Urinary bladder (tissue), 3 donors: ENCODE measurements at regions not wholly inside any gene's neighbourhood (a gene's known extent, or its start where the extent isn't known, plus 50 kb on each side); places are given as distances from the start of the nearest gene placed in this dataset.

ENCODE experiments used
- DNase-seq: peaks from one replicate; pipeline ENCODE4 v3.0.0-alpha.2; 2015; ENCODE audit errors: extremely low spot score
- H3K27ac ChIP-seq: one replicate; pipeline ENCODE4 v1.5.1; 2013; ENCODE audit warnings: low read depth, mild to moderate bottlenecking, moderate library complexity
- H3K36me3 ChIP-seq: one replicate; pipeline ENCODE4 v1.6.1; 2013; ENCODE audit warnings: mild to moderate bottlenecking, moderate library complexity; ENCODE audit not compliant: insufficient read depth
- H3K4me1 ChIP-seq: one replicate; pipeline ENCODE4 v1.6.1; 2013; ENCODE audit warnings: mild to moderate bottlenecking, moderate library complexity; ENCODE audit not compliant: insufficient read depth
- H3K4me3 ChIP-seq: one replicate; pipeline ENCODE4 v1.5.1; 2013; ENCODE audit warnings: low read depth, low read length
- WGBS: extraction: QIAGEN DNeasy Blood & Tissue Kit; methylation state at CpG from one replicate; pipeline ENCODE4 v1.1.7; 2013; 5-methylcytosine and 5-hydroxymethylcytosine counted together
- donor health status: healthy with polysubstance abuse.
- donor health status: healthy.

DNA sequence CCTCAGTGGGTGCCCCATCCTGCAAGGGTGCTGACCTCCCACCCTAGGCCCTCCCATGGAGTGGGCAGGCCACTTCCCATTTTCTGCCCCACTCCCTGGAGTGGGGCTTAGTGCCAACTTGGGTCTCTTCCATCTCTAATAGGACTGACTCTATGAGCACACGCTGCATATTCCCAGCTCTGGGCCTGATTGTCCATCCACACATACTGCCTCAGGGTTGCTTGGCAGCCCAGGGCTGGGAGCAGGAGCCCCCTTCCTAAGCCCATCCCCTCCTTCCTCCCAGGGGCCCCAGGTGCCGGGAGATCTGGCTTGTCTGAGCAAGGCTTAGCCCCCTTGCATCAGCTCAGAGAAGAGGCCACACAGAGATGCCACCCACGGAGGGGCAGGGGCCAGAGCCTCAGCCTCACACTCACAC is 55.1 kb downstream of the PJA1 start:
- Histone ChIP-seq H3K4me1 (no peaks in the 10 kb centered on the region), H3K4me3 (no peak overlapping the region), H3K36me3 (no peaks in the 10 kb centered on the region), H3K27ac (no peak overlapping the region)
- DNase-seq, result no peak
- WGBS, result 39% methylated on average over 3 of the region's 3 CpGs

DNA sequence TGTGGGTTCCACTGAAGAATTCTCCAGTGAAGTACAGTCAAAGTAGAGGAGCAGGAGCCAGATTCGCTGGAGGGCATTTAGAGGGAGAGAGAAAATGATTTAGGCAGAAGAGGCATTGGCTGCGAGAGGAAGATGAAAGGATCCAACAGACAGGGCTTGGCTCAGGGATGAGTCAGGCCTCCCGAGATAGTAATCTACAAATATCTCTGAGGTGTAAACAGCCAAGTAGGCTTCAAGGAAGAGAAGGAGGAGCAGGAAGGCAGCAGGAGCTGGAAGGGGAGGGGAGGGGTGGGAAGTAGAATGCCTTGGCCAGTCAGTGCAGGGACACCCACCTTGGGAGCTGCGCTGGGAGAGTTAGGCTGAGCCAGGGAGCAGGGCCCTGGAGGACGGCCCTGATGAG is 55.5 kb downstream of the PJA1 start:
- H3K4me1 ChIP-seq, result no peaks in the 10 kb centered on the region
- no peak for DNase-seq
- no peak overlapping the region for H3K4me3 ChIP-seq
- H3K36me3 ChIP-seq, result no peaks in the 10 kb centered on the region
- no peak overlapping the region for H3K27ac ChIP-seq
- WGBS, result 24% methylated on average over 5 of the region's 5 CpGs

DNA sequence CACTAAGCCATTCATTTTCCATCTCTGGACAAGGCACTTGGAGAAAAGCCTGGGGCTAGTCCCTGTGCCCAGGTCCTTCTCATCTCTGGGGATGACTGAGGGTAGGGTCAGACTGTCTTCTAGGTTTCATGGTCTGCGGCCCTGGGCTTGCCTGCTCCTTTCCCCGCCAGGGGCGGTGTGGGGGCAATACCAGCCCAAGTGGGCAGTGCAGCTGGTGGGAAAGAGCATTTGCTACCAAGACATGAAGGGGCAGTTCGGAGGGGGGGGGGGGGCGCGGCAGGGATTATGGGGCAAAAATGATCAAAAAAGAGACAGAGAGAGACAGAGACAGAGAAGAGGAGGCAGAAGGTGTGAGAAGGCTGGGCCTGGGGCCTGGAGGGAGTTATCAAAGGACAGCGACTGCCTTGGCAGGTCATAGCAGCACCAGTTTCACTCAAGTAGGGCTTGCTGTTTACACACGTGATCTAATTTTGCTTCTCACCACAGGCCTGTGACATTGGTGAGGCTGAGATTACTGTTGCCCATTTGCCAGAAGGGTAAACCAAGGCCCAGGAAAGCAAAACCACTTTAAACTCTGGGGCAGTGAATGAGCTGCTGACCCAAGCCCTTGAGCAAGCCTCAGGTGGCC is 56.1 kb downstream of the PJA1 start:
- H3K4me3 ChIP-seq, result no peak overlapping the region
- 89% methylated on average over 6 of the region's 8 CpGs for WGBS
- no peaks in the 10 kb centered on the region for H3K4me1 ChIP-seq
- no peak overlapping the region for H3K27ac ChIP-seq
- no peaks in the 10 kb centered on the region for H3K36me3 ChIP-seq
- DNase-seq, result no peak

DNA sequence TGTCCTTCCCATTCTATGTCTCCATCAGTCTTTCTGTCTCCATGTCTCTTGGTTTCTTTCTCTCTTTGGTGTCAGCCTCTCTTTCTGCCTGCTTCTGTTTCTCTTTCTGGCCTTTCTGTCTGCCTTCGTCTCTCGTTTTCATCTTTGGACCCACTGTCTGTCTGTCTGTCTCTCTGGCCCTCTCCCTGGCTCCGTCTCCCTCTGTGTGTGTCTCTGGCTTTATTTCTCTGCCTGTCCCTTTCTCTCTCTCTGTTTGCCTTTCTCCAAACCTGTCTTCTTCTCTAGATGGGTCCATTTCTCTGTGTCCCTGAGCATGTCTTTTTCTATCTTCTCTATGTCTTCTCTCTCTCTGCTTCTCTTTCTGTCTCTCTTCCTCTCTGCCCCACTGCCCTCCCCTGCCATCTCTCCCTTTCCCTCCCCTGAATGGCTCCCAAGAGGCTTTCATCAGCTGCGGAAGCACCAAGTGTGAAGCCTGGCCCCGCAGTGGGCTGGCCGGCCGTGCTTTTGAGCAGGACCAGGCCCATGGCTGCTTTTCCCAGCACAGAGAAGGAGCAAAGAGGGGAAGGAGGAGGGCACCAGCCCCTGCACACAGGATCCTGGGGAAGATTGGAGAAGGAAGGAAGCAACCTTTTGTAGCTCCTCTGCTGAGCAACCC is 57.4 kb downstream of the PJA1 start:
- Histone ChIP-seq H3K4me1 (no peaks in the 10 kb centered on the region), H3K4me3 (no peak overlapping the region), H3K27ac (no peak overlapping the region), H3K36me3 (no peaks in the 10 kb centered on the region)
- no peak for DNase-seq
- WGBS, result 50% methylated on average over 7 of the region's 7 CpGs

DNA sequence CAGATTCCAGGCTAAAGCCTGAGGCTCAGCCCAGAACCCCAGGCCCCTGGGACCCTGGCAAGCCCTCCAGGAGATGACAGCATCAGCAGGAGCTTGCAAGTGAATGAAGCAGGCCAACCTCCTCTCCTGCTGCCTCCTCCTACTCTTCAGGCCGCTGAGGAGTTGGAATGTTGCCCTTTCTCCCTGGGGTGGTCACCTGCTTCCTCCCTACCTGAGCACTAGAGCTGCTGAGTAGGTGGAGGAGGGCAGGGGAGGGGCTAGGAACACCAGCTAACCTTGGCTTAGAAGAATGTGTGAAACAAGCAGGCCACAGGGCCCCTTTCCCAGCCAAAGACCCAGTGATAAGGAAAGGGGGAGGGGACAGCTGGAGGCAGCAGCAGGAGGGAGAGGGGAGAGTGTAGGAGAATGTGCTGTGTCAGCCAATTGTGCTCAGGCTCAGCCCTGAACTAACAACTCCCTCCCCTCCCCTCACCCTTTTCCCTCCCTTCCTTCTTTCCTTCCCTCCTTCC is 58.0 kb downstream of the PJA1 start:
- Histone ChIP-seq H3K4me3 (no peak overlapping the region), H3K36me3 (no peaks in the 10 kb centered on the region), H3K4me1 (no peaks in the 10 kb centered on the region), H3K27ac (no peak overlapping the region)
- 35% methylated on average over 1 of the region's 1 CpG for WGBS
- no peak for DNase-seq

DNA sequence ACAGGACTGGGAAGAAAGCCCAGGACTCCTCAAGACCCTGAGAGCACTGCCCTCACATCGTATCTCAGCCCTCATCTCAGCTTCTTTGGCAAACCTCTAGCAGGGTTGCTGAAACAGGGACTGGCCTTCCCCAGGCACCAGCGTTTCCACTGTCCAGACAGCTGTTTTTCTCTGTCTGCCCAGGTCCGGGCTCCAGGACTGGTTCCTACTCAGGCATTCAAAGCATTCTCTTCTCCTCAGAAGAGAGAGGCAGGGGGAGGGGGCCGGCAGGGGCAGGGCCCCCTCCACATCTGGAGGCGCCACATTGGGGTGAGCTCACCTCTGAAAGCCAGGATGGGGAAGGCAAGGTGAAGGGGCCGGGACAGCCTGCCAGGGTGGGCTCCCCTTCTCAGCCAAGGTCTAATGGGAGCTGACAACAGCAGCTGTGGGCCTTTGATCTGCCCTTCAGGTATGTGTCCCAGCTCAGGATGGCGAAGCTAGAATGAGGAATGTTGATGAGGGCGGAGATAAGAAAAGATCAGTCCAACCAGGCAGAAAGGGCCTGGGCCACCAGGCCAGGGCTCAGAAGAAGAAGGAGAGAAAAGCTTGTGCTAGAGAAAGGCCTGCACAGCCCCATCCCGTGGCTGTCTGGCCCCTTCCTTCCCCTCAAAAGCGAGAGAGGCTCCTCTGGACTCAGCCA is 60.4 kb downstream of the PJA1 start:
- no peaks in the 10 kb centered on the region for H3K36me3 ChIP-seq
- WGBS, result 78% methylated on average over 10 of the region's 10 CpGs
- no peaks in the 10 kb centered on the region for H3K4me1 ChIP-seq
- DNase-seq, result no peak
- no peak overlapping the region for H3K27ac ChIP-seq
- H3K4me3 ChIP-seq, result no peak overlapping the region

DNA sequence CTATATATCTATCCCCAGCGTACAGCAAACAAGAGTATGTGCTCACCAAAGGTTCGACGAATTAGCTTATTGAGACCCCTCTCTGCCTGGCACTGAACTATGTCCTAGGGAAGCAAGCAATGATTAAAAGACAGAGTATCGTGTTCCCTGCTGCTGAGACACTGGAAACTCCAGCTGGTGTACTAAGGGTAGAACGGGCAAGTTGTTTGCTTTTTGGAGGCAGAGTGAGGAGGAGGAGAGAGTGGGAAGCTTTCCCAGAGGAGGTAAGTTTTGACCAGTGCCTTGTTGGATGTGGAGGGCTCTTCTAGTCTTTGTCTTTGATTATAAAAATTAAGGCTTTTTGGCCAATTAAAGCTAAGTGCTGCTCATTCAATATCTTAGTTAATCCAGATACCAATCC is 61.7 kb downstream of the PJA1 start:
- no peaks in the 10 kb centered on the region for H3K4me1 ChIP-seq
- no peak overlapping the region for H3K27ac ChIP-seq
- H3K36me3 ChIP-seq, result no peaks in the 10 kb centered on the region
- H3K4me3 ChIP-seq, result no peak overlapping the region
- DNase-seq, result no peak
- 94% methylated on average over 5 of the region's 5 CpGs for WGBS

DNA sequence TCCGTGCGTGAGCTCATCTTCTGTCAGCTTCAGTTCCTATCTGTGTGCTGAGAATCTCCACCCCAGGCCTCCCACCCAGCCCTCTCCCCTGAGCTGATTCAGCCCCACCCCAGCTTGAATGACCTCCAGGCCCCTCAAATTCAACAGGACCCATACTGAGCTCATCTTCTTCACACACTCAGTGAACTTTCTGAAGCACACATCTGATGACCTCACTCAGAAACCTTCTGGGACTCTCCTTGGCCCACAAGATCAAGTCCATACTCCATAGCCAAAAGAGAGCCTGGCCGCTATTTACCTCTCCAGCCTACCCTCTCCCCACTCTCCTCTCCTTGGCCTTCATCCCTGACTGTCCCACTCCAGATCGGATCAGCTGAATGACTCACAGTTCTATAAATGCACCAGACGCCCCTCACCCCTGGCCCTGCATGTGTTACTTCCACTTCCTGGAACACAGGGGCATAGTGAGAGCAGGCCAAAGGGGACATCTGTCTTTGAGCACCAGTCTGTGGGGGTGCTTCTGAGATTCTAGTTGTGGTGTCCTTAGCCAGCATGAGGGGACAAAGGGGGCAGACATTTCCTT is 62.5 kb downstream of the PJA1 start:
- WGBS, result 79% methylated on average over 5 of the region's 5 CpGs
- H3K4me1 ChIP-seq, result no peaks in the 10 kb centered on the region
- no peak for DNase-seq
- H3K36me3 ChIP-seq, result no peaks in the 10 kb centered on the region
- H3K27ac ChIP-seq, result no peak overlapping the region
- H3K4me3 ChIP-seq, result no peak overlapping the region

DNA sequence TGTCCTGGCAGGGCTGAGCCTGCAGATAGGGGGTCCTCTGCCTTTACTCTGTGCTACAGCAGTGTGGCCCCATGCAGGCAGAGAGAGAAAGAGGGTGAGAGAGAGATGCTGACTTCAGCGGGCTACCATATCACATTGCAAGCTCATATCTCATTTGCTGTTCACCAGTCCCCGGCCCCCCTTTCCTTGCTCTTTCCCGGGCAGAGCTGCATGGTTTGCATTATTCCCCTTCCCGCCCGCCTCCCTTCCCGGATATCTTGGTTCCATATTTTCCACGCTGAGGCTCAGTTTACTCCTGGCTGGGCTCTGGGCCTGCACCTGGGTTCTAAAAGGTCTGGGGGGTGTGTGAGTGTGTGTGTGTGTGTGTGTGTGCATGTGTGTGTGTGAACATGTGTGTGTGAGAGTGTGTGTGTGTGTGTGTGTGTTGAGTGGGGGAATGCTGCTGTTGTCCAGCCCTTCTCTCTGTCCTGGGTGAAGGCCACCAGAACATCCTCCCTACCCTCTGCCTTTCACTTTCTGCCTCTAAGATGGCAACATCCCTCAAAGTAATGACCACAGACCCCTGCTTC is 63.5 kb downstream of the PJA1 start:
- Histone ChIP-seq H3K4me3 (no peak overlapping the region), H3K4me1 (no peaks in the 10 kb centered on the region), H3K36me3 (no peaks in the 10 kb centered on the region), H3K27ac (no peak overlapping the region)
- WGBS, result 65% methylated on average over 7 of the region's 7 CpGs
- DNase-seq, result no peak

DNA sequence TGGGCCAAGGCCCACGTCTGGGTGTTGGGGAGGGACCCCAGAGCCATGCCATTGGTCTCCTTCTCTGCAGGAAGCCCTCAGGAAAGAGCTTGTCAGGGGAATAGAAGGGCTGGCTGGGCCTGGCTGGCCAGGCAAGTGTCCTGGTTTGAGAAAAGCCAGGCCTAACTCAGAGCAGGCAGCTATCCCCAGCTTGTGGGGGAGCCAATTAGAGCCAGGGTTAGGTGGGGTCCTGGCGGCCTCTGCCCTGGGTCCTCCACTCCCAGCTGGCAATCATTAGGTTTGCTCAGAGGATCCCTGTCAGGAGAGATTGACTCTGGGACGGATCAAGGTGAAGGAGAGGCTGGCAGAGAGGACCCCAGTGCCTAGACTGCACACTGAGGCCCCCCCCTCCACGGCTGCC is 64.8 kb downstream of the PJA1 start:
- H3K27ac ChIP-seq, result no peak overlapping the region
- H3K36me3 ChIP-seq, result no peaks in the 10 kb centered on the region
- H3K4me1 ChIP-seq, result no peaks in the 10 kb centered on the region
- no peak for DNase-seq
- no peak overlapping the region for H3K4me3 ChIP-seq
- WGBS, result 87% methylated on average over 4 of the region's 4 CpGs

DNA sequence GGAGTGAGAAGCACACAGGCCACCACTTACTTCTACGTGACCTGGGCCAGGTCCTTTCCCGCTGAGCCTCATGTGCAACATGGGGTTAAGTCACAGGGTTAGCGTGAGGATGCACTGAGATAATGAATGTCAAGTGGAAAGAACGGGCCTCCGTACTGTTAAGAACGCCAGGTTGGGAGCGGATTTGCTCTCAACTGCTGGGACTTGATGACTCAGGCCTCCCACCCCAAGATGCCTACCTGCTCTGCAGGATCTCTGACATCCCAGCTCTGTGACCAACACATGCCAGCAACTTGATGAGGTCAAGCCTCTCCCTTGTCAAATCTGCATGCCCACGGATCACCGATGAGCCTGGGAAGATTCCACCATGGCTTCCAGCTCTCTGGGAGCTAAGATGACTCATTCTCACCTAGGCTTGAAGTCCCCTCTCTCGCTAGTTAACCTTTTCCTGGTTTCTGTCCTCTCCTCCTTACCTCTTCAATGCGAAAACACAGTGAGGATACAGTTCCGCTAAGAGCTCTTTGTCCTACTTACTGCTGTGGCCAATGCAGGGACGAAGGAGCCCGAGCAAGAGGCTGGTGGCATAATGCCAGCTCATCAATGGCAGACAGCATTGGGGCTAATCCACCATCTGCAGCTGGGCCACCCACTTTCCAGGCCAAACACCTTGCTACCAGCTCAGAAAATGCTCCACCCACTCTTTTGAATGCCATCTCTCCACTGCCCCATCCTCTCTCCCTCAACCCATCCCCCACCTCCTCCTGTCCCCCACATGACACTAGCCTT is 67.6 kb downstream of the PJA1 start:
- no peak for DNase-seq
- Histone ChIP-seq H3K27ac (no peak overlapping the region), H3K4me3 (no peak overlapping the region), H3K4me1 (no peaks in the 10 kb centered on the region), H3K36me3 (no peaks in the 10 kb centered on the region)
- WGBS, result 81% methylated on average over 14 of the region's 14 CpGs

DNA sequence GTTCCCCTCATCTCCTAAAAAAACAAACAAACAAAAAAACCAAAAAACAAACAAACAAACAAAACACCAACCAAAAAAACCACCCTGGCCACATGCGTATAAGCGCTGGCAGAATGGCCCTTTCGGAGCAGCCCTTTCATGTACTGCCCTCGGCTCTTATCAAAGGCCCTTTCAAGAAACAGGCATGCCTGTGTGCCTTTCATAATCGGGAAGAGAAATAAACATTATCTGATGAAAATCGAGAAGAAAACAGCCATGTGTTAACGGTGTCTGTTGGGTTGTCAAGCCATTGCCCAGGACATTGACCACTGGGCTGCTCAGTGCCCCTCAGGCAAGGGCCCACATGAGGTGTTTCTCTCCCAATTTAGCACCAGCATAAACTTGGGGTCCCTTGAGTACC is 68.3 kb downstream of the PJA1 start:
- Histone ChIP-seq H3K4me1 (no peaks in the 10 kb centered on the region), H3K27ac (no peak overlapping the region), H3K36me3 (no peaks in the 10 kb centered on the region), H3K4me3 (no peak overlapping the region)
- no peak for DNase-seq
- WGBS, result 77% methylated on average over 7 of the region's 7 CpGs

DNA sequence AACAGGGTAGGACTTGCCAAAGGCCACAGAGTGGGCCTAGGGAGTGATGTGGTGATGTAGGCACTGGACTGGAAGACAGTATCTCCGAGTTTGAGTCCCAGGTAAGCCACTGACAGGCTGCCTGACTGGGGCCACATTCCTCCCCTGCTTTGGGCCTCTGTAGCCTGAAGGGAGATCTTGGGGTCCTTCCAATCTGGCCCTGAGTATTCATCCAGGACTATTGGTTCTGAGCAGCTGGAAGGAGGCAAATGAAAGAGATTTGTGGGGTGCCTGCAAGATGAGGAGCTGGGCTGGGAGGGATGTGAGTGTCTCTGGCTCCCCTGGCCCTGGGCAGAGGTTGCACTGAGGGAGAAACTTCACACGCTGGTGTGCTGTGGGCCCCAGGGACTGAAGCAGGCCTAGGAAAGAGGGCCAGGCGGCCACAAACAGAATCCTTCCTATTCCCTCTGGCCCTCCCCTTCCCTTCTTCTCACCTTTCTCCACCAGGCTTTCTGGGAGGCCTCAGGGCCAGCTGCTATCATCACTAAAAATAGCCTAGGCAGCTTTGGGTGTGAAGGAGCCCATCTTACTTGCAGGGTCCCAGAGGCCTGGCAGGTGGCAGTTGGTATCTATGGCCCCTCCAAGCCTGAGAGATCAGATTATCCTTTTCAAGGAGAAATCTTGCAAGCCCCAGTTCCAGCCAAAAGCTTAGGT is 70.1 kb downstream of the PJA1 start:
- DNase-seq, result no peak
- Histone ChIP-seq H3K4me1 (no peaks in the 10 kb centered on the region), H3K36me3 (no peaks in the 10 kb centered on the region), H3K4me3 (no peak overlapping the region), H3K27ac (no peak overlapping the region)
- WGBS, result 92% methylated on average over 3 of the region's 3 CpGs
